ENCODE measurements at regions not wholly inside any gene's neighbourhood (a gene's known extent, or its start where the extent isn't known, plus 50 kb on each side); places are given as distances from the start of the nearest gene placed in this dataset.

DNA sequence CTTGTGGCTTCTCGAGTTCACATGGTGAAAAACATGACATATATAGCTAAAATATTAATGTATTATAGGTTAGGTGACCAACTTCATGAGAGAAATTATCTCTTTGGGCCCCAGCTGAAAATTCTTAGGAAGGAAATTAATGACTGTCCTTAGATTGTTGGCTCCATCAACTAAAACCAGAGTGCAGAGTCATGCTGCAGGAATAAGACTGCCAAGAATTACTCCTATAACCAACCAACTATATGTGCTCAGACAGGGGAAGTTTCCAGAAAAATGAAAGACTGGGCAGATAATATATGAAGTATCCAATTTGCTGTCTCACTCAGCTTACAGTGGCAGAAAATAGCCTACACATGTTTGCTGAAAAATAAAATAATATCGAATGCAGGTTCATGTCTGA lies 71.0 kb upstream of the TMEFF2 start:
- TF ChIP-seq, protein P1, sequence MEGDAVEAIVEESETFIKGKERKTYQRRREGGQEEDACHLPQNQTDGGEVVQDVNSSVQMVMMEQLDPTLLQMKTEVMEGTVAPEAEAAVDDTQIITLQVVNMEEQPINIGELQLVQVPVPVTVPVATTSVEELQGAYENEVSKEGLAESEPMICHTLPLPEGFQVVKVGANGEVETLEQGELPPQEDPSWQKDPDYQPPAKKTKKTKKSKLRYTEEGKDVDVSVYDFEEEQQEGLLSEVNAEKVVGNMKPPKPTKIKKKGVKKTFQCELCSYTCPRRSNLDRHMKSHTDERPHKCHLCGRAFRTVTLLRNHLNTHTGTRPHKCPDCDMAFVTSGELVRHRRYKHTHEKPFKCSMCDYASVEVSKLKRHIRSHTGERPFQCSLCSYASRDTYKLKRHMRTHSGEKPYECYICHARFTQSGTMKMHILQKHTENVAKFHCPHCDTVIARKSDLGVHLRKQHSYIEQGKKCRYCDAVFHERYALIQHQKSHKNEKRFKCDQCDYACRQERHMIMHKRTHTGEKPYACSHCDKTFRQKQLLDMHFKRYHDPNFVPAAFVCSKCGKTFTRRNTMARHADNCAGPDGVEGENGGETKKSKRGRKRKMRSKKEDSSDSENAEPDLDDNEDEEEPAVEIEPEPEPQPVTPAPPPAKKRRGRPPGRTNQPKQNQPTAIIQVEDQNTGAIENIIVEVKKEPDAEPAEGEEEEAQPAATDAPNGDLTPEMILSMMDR (conservative IDR thresholded peaks at IDR 0.05; ENCODE audit: low read length), result no peak
- no peak for TF ChIP-seq EZH2phosphoT487 (IDR thresholded peaks at IDR 0.05; ENCODE audit: borderline replicate concordance, low read depth, low read length)
